IMR-90 (cell line): ENCODE measurements at regions not wholly inside any gene's neighbourhood (a gene's known extent, or its start where the extent isn't known, plus 50 kb on each side); places are given as distances from the start of the nearest gene placed in this dataset.

ENCODE experiments used
- ATAC-seq: fragments of 200-7000 bp; cut with Tn5 transposase; 2 replicates; pipeline ENCODE4 v1.9.1; 2020; ENCODE audit warnings: low read depth, mild to moderate bottlenecking, moderate library complexity
- BruUV-seq: library from RNA; stranded (reverse); fragments of 400-500 nt; replicated peaks from 2 replicates; lab custom pipeline; 2021; lab: Mats Ljungman, UMichigan
- CTCF ChIA-PET: fragments of 300-600 bp; formaldehyde crosslinking; extraction: SDS; loops from one replicate; lab custom pipeline; 2021; ENCODE audit warnings: antibody characterized with exemption; lab: Yijun Ruan, JAX
- POLR2A ChIA-PET: fragments of 300-600 bp; sonication (Branson Sonifier 250); formaldehyde crosslinking; loops from one replicate; lab custom pipeline; 2022; ENCODE audit warnings: antibody characterized with exemption; ENCODE audit not compliant: unreplicated experiment; lab: Charles Lee
- DNase-seq: peaks from one replicate; pipeline ENCODE4 v3.0.0; 2013
- H2AFZ ChIP-seq: replicated peaks from 2 replicates; pipeline ENCODE3; 2013; ENCODE audit warnings: low read length, mild to moderate bottlenecking; ENCODE audit not compliant: poor library complexity
- H2AK5ac ChIP-seq: 2 replicates; pipeline ENCODE4 v1.6.1; 2013; ENCODE audit warnings: low read depth, low read length, inconsistent platforms
- H2AK9ac ChIP-seq: replicated peaks from 2 replicates; pipeline ENCODE3; 2013; ENCODE audit warnings: mild to moderate bottlenecking, low read depth, low read length, moderate library complexity; ENCODE audit not compliant: poor library complexity
- H2BK120ac ChIP-seq: 2 replicates; pipeline ENCODE4 v1.6.1; 2013; ENCODE audit warnings: low read depth, low read length, inconsistent platforms
- H2BK15ac ChIP-seq: 3 replicates; pipeline ENCODE4 v1.6.1; 2013; ENCODE audit warnings: low read depth, low read length, inconsistent platforms
- H2BK20ac ChIP-seq: 2 replicates; pipeline ENCODE4 v1.6.1; 2013; ENCODE audit warnings: low read depth, mild to moderate bottlenecking, inconsistent platforms, low read length, moderate library complexity
- H2BK5ac ChIP-seq: 2 replicates; pipeline ENCODE4 v1.6.1; 2013; ENCODE audit warnings: mild to moderate bottlenecking, low read depth, low read length, inconsistent platforms; ENCODE audit not compliant: poor library complexity, severe bottlenecking
- H3K14ac ChIP-seq: replicated peaks from 2 replicates; pipeline ENCODE4 v1.6.1; 2013; ENCODE audit warnings: low read depth, low read length, inconsistent platforms
- H3K18ac ChIP-seq: 2 replicates; pipeline ENCODE4 v1.6.1; 2013; ENCODE audit warnings: low read depth, low read length, control low read depth
- H3K23ac ChIP-seq: 2 replicates; pipeline ENCODE4 v1.6.1; 2013; ENCODE audit warnings: low read depth, low read length, inconsistent platforms
- H3K27ac ChIP-seq: 2 replicates; pipeline ENCODE4 v1.5.1; 2013; ENCODE audit warnings: mild to moderate bottlenecking, control low read depth, low read length; ENCODE audit not compliant: insufficient read depth
- H3K27me3 ChIP-seq: 2 replicates; pipeline ENCODE4 v1.6.1; 2013; ENCODE audit warnings: low read length; ENCODE audit not compliant: control insufficient read depth, insufficient read depth
- H3K36me3 ChIP-seq: 2 replicates; pipeline ENCODE4 v1.6.1; 2013; ENCODE audit warnings: low read length, mixed read lengths; ENCODE audit not compliant: control insufficient read depth, insufficient read depth
- H3K4ac ChIP-seq: 2 replicates; pipeline ENCODE4 v1.6.1; 2013; ENCODE audit warnings: low read depth, low read length, inconsistent platforms
- H3K4me1 ChIP-seq: 2 replicates; pipeline ENCODE4 v1.6.1; 2013; ENCODE audit warnings: low read length, mixed read lengths; ENCODE audit not compliant: control insufficient read depth, insufficient read depth
- H3K4me2 ChIP-seq: 2 replicates; pipeline ENCODE4 v1.6.1; 2013; ENCODE audit warnings: low read depth, mild to moderate bottlenecking, control low read depth, low read length, moderate library complexity
- H3K4me3 ChIP-seq: 2 replicates; pipeline ENCODE4 v1.5.1; 2013; ENCODE audit warnings: low read depth, mild to moderate bottlenecking, control low read depth, low read length, moderate library complexity; ENCODE audit not compliant: insufficient read depth
- H3K56ac ChIP-seq: 2 replicates; pipeline ENCODE4 v1.6.1; 2013; ENCODE audit warnings: low read length, inconsistent platforms; ENCODE audit not compliant: insufficient read depth; ENCODE audit errors: extremely low read depth
- H3K79me1 ChIP-seq, 2 experiments: 2 replicates each; pipeline ENCODE4 v1.6.1; 2013; ENCODE audit warnings: low read length in 2 of 2, inconsistent platforms in 1 of 2, low read depth in 1 of 2
- H3K9ac ChIP-seq: 2 replicates; pipeline ENCODE4 v1.6.1; 2013; ENCODE audit warnings: low read depth, low read length, control low read depth
- H3K9me1 ChIP-seq: 2 replicates; pipeline ENCODE4 v1.6.1; 2013; ENCODE audit warnings: low read length, inconsistent platforms; ENCODE audit not compliant: insufficient read depth
- H3K9me3 ChIP-seq: 2 replicates; pipeline ENCODE4 v1.6.1; 2013; ENCODE audit warnings: low read length; ENCODE audit not compliant: control insufficient read depth, insufficient read depth
- H4K20me1 ChIP-seq: 2 replicates; pipeline ENCODE4 v1.6.1; 2013; ENCODE audit warnings: low read length, inconsistent platforms; ENCODE audit not compliant: insufficient read depth
- H4K5ac ChIP-seq: 2 replicates; pipeline ENCODE4 v1.6.1; 2013; ENCODE audit warnings: mild to moderate bottlenecking, low read depth, low read length, control low read depth
- H4K8ac ChIP-seq, 2 experiments: 2 replicates each; pipeline ENCODE4 v1.6.1; 2013; ENCODE audit warnings: low read depth in 2 of 2, low read length in 2 of 2, control low read depth in 1 of 2, inconsistent platforms in 1 of 2
- H4K91ac ChIP-seq: 2 replicates; pipeline ENCODE4 v1.6.1; 2013; ENCODE audit warnings: low read depth, low read length, inconsistent platforms; ENCODE audit not compliant: insufficient read depth
- MAZ ChIP-seq: IDR thresholded peaks from 2 replicates; pipeline ENCODE4 v1.6.1; 2012; ENCODE audit warnings: low read depth, mild to moderate bottlenecking, low read length, improper control_type of control experiment, moderate library complexity, borderline replicate concordance
- NFE2L2 ChIP-seq: fragments of 150-350 bp; IDR thresholded peaks from 2 replicates; pipeline ENCODE4 v1.6.1; 2016; ENCODE audit warnings: low read depth, mild to moderate bottlenecking, low read length
- POLR2A ChIP-seq: IDR thresholded peaks from 2 replicates; pipeline ENCODE4 v1.6.1; 2012; ENCODE audit warnings: mild to moderate bottlenecking, low read depth, low read length
- RAD21 ChIP-seq: IDR thresholded peaks from 2 replicates; pipeline ENCODE4 v1.6.1; 2012; ENCODE audit warnings: low read length, improper control_type of control experiment
- WGBS, 2 experiments: methylation state at CpG; one replicate each; pipeline versions ENCODE4 v1.1.5 to v1.1.7; 2013; ENCODE audit warnings: missing lambda C conversion rate in 2 of 2; ENCODE audit not compliant: insufficient read length in 1 of 2; ENCODE audit errors: extremely low coverage in 2 of 2; 5-methylcytosine and 5-hydroxymethylcytosine counted together
- dilution Hi-C: fragments of 300-500 bp; cut with HindIII; formaldehyde crosslinking; loops from one replicate; pipeline ENCODE4 v1.14.3; 2018; ENCODE audit warnings: low sequenced_read_pairs; ENCODE audit not compliant: unreplicated experiment
- in situ Hi-C: fragments of 300-500 bp; cut with MboI; formaldehyde crosslinking; loops from 3 replicates; pipeline ENCODE4 v1.14.3; 2019; ENCODE audit warnings: low sequenced_read_pairs, inconsistent platforms, mixed read lengths
- intact Hi-C: fragments of 100-400 bp; cut with micrococcal nuclease; formaldehyde crosslinking; loops from 2 replicates; pipeline ENCODE4 v1.10.0; 2022

DNA sequence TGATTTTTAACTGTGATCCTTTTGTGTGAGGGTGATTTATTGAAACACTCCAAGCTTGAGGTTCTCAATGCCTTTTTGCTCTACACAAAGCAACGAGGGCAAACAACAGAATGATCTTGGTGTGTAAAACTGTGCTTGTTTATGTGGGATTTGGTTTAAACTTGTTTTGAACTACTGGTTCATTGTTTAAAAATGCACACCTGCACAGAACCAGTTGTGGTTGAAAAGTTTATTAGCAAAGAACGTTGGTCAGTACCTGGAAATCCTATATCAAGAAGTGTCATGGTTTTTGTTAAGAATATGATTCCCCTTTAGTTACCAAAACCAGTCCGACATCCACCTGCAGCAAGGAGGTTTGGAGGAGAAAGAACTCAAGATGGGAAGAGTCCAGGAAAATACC lies 239.4 kb downstream of the WNT5A start:
- H3K9me3 ChIP-seq, result peaks cover 4% of the 10 kb centered on the region; the same call in 1 of the 2 replicates
- H2BK5ac ChIP-seq, result no peak overlapping the region
- peak overlapping the region; percentile 40; the same call in 1 of the 2 replicates for H3K14ac ChIP-seq
- dilution Hi-C loops, result no loop called here
- H2BK120ac ChIP-seq, result peak overlapping the region; percentile 40; the same call in 1 of the 2 replicates
- H2AK5ac ChIP-seq, result peak overlapping the region; percentile 36; the same call in 1 of the 2 replicates
- TF ChIP-seq NFE2L2 (no peak), POLR2A (no peak), RAD21 (no peak), MAZ (no peak)
- H3K36me3 ChIP-seq, result no peaks in the 10 kb centered on the region
- peak overlapping the region; percentile 88; the same call in 1 of the 2 replicates for H4K5ac ChIP-seq
- H2BK20ac ChIP-seq, result peak overlapping the region; percentile 45; the same call in 1 of the 2 replicates
- ChIA-PET CTCF (no interaction called here), POLR2A (no interaction called here)
- H4K20me1 ChIP-seq, result no peaks in the 10 kb centered on the region
- no TSS peak for BruUV-seq
- no peaks in the 10 kb centered on the region for H3K79me1 ChIP-seq
- H2BK15ac ChIP-seq, result peak overlapping the region; percentile 11; the same call in 1 of the 3 replicates
- intact Hi-C loops, result no loop called here
- no peak overlapping the region for H4K8ac ChIP-seq
- H3K4me2 ChIP-seq, result peak overlapping the region; percentile 10; the same call in 1 of the 2 replicates
- DNase-seq (peak; percentile 36), ATAC-seq (no peak)
- H2AK9ac ChIP-seq, result no peak overlapping the region
- H3K27me3 ChIP-seq, result no peaks in the 10 kb centered on the region
- peak overlapping the region; percentile 38; the same call in 1 of the 2 replicates for H4K91ac ChIP-seq
- WGBS, 2 experiments, result no CpG with 5 or more reads among the region's 3 CpGs
- no peak overlapping the region for H3K9ac ChIP-seq
- no peak overlapping the region for H3K23ac ChIP-seq
- H2AFZ ChIP-seq, result no peak overlapping the region
- H3K4ac ChIP-seq, result no peak overlapping the region; the same call in 1 of the 2 replicates
- H3K9me1 ChIP-seq, result no peaks in the 10 kb centered on the region
- H3K18ac ChIP-seq, result peak overlapping the region; percentile 28; the same call in 1 of the 2 replicates
- H3K4me1 ChIP-seq, result peaks cover 2% of the 10 kb centered on the region; the same call in 1 of the 2 replicates
- in situ Hi-C loops, result no loop called here
- H3K4me3 ChIP-seq, result no peak overlapping the region
- no peak overlapping the region for H3K27ac ChIP-seq
- H3K56ac ChIP-seq, result no peak overlapping the region
